ENCODE measurements at regions not wholly inside any gene's neighbourhood (a gene's known extent, or its start where the extent isn't known, plus 50 kb on each side); places are given as distances from the start of the nearest gene placed in this dataset.

DNA sequence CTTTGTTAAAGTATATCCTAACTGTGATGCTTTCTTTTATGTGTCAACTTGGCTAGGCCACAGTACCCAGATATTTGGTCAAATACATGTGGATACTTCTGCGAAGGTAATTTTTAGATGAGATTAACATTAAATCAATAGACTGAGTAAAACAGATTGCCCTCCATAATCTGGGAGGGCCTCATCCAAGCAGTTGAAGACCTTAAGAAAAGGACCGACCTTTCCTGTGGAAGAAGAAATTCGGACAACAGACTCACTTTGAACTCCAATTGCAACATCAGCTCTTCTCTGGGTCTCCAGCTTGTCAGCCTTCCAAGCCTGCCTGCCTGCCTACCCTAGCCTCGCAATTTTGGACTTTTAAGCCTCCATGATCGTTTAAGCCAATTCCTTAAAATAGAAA lies 57.9 kb upstream of the DOCK9 start:
- no peak for TF ChIP-seq POLR2A (IDR thresholded peaks at IDR 0.05)
- TF ChIP-seq CTCF (IDR thresholded peaks at IDR 0.05) = no peak
- TF ChIP-seq POLR2AphosphoS5 (IDR thresholded peaks at IDR 0.05) = no peak
